ENCODE measurements at regions not wholly inside any gene's neighbourhood (a gene's known extent, or its start where the extent isn't known, plus 50 kb on each side); places are given as distances from the start of the nearest gene placed in this dataset.

- no peak overlapping the region for H3K27ac Mint-ChIP-seq (ENCODE audit: low read depth)
- H3K36me3 Mint-ChIP-seq (ENCODE audit: insufficient read depth), result no peaks in the 10 kb centered on the region
- no peaks in the 10 kb centered on the region for H3K27me3 Mint-ChIP-seq
Observed at GRCh38 chr2:168300460-168300859, 53.1 kb upstream of the STK39 start.

GRCh38 chr2:168304024-168304681 lies 56.8 kb upstream of the STK39 start:
- Mint-ChIP-seq H3K27me3 (no peaks in the 10 kb centered on the region), H3K27ac (ENCODE audit: low read depth) (no peak overlapping the region), H3K9me3 (peaks cover 14% of the 10 kb centered on the region), H3K36me3 (ENCODE audit: insufficient read depth) (no peaks in the 10 kb centered on the region), H3K4me1 (no peaks in the 10 kb centered on the region), H3K4me3 (no peak overlapping the region)
- DNase-seq (ENCODE audit: low spot score in 2 of 2) (no peak), ATAC-seq (replicated peaks; ENCODE audit: extremely low read depth, poor library complexity, severe bottlenecking) (no peak)

More at GRCh38 chr2:168300460-168300859, 53.1 kb upstream of the STK39 start:
- H3K4me1 Mint-ChIP-seq, result no peaks in the 10 kb centered on the region
- no peak for DNase-seq (ENCODE audit: low spot score in 2 of 2)
- no peak for ATAC-seq (replicated peaks; ENCODE audit: extremely low read depth, poor library complexity, severe bottlenecking)
- no peak overlapping the region for H3K4me3 Mint-ChIP-seq
- peaks cover 2% of the 10 kb centered on the region for H3K9me3 Mint-ChIP-seq

GRCh38 chr2:168307379-168307778 lies 60.0 kb upstream of the STK39 start:
- Mint-ChIP-seq H3K9me3 (peaks cover 14% of the 10 kb centered on the region), H3K27me3 (no peaks in the 10 kb centered on the region), H3K27ac (ENCODE audit: low read depth) (no peak overlapping the region), H3K36me3 (ENCODE audit: insufficient read depth) (no peaks in the 10 kb centered on the region), H3K4me1 (no peaks in the 10 kb centered on the region), H3K4me3 (no peak overlapping the region)
- ATAC-seq (replicated peaks; ENCODE audit: extremely low read depth, poor library complexity, severe bottlenecking) (no peak), DNase-seq (ENCODE audit: low spot score in 2 of 2) (no peak)

- DNase-seq (ENCODE audit: low spot score in 2 of 2) (no peak), ATAC-seq (replicated peaks; ENCODE audit: extremely low read depth, poor library complexity, severe bottlenecking) (no peak)
- H3K9me3 Mint-ChIP-seq, result peaks cover 11% of the 10 kb centered on the region
- no peak overlapping the region for H3K27ac Mint-ChIP-seq (ENCODE audit: low read depth)
- H3K27me3 Mint-ChIP-seq, result no peaks in the 10 kb centered on the region
- no peaks in the 10 kb centered on the region for H3K4me1 Mint-ChIP-seq
- H3K36me3 Mint-ChIP-seq (ENCODE audit: insufficient read depth), result no peaks in the 10 kb centered on the region
- H3K4me3 Mint-ChIP-seq, result no peak overlapping the region
Observed at GRCh38 chr2:168310580-168310979, 63.2 kb upstream of the STK39 start.

- DNase-seq (ENCODE audit: low spot score in 2 of 2) (no peak), ATAC-seq (replicated peaks; ENCODE audit: extremely low read depth, poor library complexity, severe bottlenecking) (no peak)
- H3K4me1 Mint-ChIP-seq, result no peaks in the 10 kb centered on the region
- H3K27ac Mint-ChIP-seq (ENCODE audit: low read depth), result no peak overlapping the region
- peaks cover 6% of the 10 kb centered on the region for H3K9me3 Mint-ChIP-seq
- no peaks in the 10 kb centered on the region for H3K27me3 Mint-ChIP-seq
- no peak overlapping the region for H3K4me3 Mint-ChIP-seq
- no peaks in the 10 kb centered on the region for H3K36me3 Mint-ChIP-seq (ENCODE audit: insufficient read depth)
Observed at GRCh38 chr2:168311261-168311910, 64.0 kb upstream of the STK39 start.

- Mint-ChIP-seq H3K36me3 (ENCODE audit: insufficient read depth) (no peaks in the 10 kb centered on the region), H3K27ac (ENCODE audit: low read depth) (no peak overlapping the region), H3K27me3 (no peaks in the 10 kb centered on the region), H3K9me3 (peaks cover 6% of the 10 kb centered on the region), H3K4me3 (no peak overlapping the region), H3K4me1 (no peaks in the 10 kb centered on the region)
- ATAC-seq (replicated peaks; ENCODE audit: extremely low read depth, poor library complexity, severe bottlenecking) (no peak), DNase-seq (ENCODE audit: low spot score in 2 of 2) (no peak)
Observed at GRCh38 chr2:168312036-168312822, 64.8 kb upstream of the STK39 start.

- DNase-seq (ENCODE audit: low spot score in 2 of 2) (no peak), ATAC-seq (replicated peaks; ENCODE audit: extremely low read depth, poor library complexity, severe bottlenecking) (no peak)
- Mint-ChIP-seq H3K4me1 (no peaks in the 10 kb centered on the region), H3K4me3 (no peak overlapping the region), H3K27ac (ENCODE audit: low read depth) (no peak overlapping the region), H3K27me3 (no peaks in the 10 kb centered on the region), H3K36me3 (ENCODE audit: insufficient read depth) (no peaks in the 10 kb centered on the region), H3K9me3 (no peaks in the 10 kb centered on the region)
Observed at GRCh38 chr2:168314236-168314635, 66.8 kb upstream of the STK39 start.

- no peaks in the 10 kb centered on the region for H3K4me1 Mint-ChIP-seq
- H3K4me3 Mint-ChIP-seq, result no peak overlapping the region
- H3K27me3 Mint-ChIP-seq, result no peaks in the 10 kb centered on the region
- H3K9me3 Mint-ChIP-seq, result no peaks in the 10 kb centered on the region
- H3K27ac Mint-ChIP-seq (ENCODE audit: low read depth), result no peak overlapping the region
- no peaks in the 10 kb centered on the region for H3K36me3 Mint-ChIP-seq (ENCODE audit: insufficient read depth)
- ATAC-seq (replicated peaks; ENCODE audit: extremely low read depth, poor library complexity, severe bottlenecking) (no peak), DNase-seq (ENCODE audit: low spot score in 2 of 2) (no peak)
Observed at GRCh38 chr2:168315331-168316072, 68.1 kb upstream of the STK39 start.

- Mint-ChIP-seq H3K9me3 (no peaks in the 10 kb centered on the region), H3K36me3 (ENCODE audit: insufficient read depth) (no peaks in the 10 kb centered on the region), H3K4me3 (no peak overlapping the region), H3K4me1 (no peaks in the 10 kb centered on the region), H3K27ac (ENCODE audit: low read depth) (no peak overlapping the region), H3K27me3 (peaks cover under 1% of the 10 kb centered on the region)
- DNase-seq (ENCODE audit: low spot score in 2 of 2) (no peak), ATAC-seq (replicated peaks; ENCODE audit: extremely low read depth, poor library complexity, severe bottlenecking) (no peak)
Observed at GRCh38 chr2:168316073-168316440, 68.7 kb upstream of the STK39 start.

GRCh38 chr2:168317282-168317681 lies 69.9 kb upstream of the STK39 start:
- no peaks in the 10 kb centered on the region for H3K9me3 Mint-ChIP-seq
- no peak for ATAC-seq (replicated peaks; ENCODE audit: extremely low read depth, poor library complexity, severe bottlenecking)
- peaks cover 13% of the 10 kb centered on the region for H3K27me3 Mint-ChIP-seq
- H3K36me3 Mint-ChIP-seq (ENCODE audit: insufficient read depth), result no peaks in the 10 kb centered on the region
- DNase-seq (ENCODE audit: low spot score in 2 of 2), result no peak
- H3K4me3 Mint-ChIP-seq, result no peak overlapping the region
- no peaks in the 10 kb centered on the region for H3K4me1 Mint-ChIP-seq
- no peak overlapping the region for H3K27ac Mint-ChIP-seq (ENCODE audit: low read depth)

- H3K9me3 Mint-ChIP-seq, result no peaks in the 10 kb centered on the region
- ATAC-seq (replicated peaks; ENCODE audit: extremely low read depth, poor library complexity, severe bottlenecking) (no peak), DNase-seq (ENCODE audit: low spot score in 2 of 2) (no peak)
- no peaks in the 10 kb centered on the region for H3K36me3 Mint-ChIP-seq (ENCODE audit: insufficient read depth)
- H3K27ac Mint-ChIP-seq (ENCODE audit: low read depth), result no peak overlapping the region
- no peak overlapping the region for H3K4me3 Mint-ChIP-seq
- H3K27me3 Mint-ChIP-seq, result peaks cover 43% of the 10 kb centered on the region
- no peaks in the 10 kb centered on the region for H3K4me1 Mint-ChIP-seq
Observed at GRCh38 chr2:168320267-168320666, 72.9 kb upstream of the STK39 start.

- Mint-ChIP-seq H3K36me3 (ENCODE audit: insufficient read depth) (no peaks in the 10 kb centered on the region), H3K4me1 (no peaks in the 10 kb centered on the region), H3K27me3 (peaks cover 46% of the 10 kb centered on the region), H3K4me3 (no peak overlapping the region), H3K9me3 (no peaks in the 10 kb centered on the region), H3K27ac (ENCODE audit: low read depth) (no peak overlapping the region)
- no peak for ATAC-seq (replicated peaks; ENCODE audit: extremely low read depth, poor library complexity, severe bottlenecking)
- no peak for DNase-seq (ENCODE audit: low spot score in 2 of 2)
Observed at GRCh38 chr2:168322325-168323007, 75.1 kb upstream of the STK39 start.
